Jurkat, Clone E6-1 (cell line): ENCODE measurements at regions not wholly inside any gene's neighbourhood (a gene's known extent, or its start where the extent isn't known, plus 50 kb on each side); places are given as distances from the start of the nearest gene placed in this dataset.
"Not testable (repeated sequence)": the region's sequence is repeated elsewhere in the genome, so short reads cannot be mapped to it uniquely, and the experiment has no call there.

Experiments
- DNase-seq: peaks from one replicate; pipeline ENCODE4 v3.0.0-alpha.2; 2011; ENCODE audit warnings: low read depth, low spot score
- H3K4me3 ChIP-seq: 2 replicates; pipeline ENCODE4 v1.5.1; 2011; ENCODE audit warnings: mild to moderate bottlenecking, low read length, control low read depth, moderate library complexity

DNA sequence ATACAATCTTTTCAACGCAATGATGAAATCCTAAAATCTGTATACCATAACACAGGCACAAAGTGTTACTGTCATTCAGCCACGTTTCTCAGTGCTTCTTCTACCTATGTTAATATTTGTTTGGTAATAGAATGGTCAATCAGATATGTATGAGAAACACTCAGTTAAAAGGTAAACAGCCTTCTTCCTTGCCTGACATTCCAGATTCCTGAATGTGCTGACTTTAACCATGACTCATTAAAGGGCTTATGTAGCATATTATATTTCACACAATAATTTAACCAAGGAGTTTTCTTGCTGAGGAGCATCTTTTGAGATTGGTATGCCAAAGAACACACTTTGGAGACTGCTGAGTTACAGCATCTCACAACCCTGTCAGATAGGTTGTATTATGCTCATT, 187.6 kb downstream of the CETN3 start:
- DNase-seq, result no peak
- no peak overlapping the region for H3K4me3 ChIP-seq

DNA sequence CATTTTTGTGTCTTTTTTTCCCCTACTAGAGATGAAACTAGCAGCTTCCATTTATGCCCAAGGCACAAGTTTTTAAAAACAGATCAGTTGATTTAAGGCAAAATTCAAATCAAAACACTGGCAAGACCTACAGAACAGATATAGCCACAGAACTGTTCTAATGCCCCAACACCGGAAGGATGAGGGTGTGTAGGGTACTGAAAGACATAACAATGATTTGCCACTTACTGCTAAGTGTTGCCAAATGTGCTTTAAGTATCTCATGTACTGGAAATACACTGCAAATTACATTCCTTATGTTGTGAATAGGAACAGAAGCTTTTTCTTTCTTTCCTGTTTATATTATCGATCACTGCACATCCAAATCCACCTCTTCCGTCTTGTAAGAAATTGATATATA, 189.0 kb downstream of the CETN3 start:
- DNase-seq, result no peak
- H3K4me3 ChIP-seq, result no peak overlapping the region

DNA sequence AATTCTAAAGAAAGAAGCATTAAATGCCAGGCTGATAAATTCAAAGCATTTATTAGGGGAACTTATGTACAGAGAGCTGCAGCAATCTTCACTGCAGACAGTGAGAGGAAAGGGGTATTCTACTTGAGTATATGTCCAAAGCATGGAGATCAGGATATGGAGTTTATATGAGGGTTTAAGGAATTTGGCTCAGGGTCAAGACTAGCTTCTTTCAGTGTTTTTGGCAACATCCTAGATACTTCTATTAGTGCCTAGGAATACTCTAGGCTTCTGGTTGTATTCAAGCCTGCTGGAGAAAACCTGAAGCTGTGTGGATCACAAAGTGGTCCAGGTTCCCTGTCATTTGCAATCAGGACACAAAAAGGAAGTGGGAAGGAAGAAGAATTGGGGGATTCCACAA, 194.6 kb downstream of the CETN3 start:
- H3K4me3 ChIP-seq, result no peak overlapping the region
- DNase-seq, result no peak

DNA sequence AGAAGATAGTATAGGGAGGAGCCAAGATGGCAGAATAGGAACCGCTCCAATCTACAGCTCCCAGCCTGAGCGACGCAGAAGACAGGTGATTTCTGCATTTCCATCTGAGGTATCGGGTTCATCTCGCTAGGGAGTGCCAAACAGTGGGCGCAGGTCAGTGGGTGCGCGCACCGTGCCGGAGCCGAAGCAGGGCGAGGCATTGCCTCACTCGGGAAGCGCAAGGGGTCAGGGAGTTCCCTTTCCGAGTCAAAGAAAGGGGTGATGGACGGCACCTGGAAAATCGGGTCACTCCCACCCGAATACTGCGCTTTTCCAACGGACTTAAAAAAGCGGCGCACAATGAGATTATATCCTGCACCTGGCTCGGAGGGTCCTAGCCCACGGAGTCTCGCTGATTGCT, 201.2 kb downstream of the CETN3 start:
- H3K4me3 ChIP-seq, result not testable (repeated sequence)

DNA sequence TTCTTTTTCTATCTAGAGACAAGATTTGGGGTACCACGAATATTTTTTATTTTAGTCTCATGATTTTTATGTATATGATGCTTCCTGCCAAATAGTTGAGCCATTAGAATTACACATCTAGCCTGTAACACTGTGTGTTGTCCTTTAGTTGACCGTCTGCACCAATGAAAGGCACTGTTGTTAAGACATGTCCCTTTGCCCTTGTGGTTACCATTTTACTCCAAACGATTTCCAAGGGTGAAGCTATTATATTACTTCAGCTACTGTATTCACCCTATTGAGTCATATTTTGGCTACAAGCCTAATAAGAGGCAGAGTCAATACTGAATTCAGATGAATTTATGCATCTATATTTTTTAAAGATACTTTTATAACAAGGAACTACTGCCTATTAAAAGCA, 207.6 kb downstream of the CETN3 start:
- no peak overlapping the region for H3K4me3 ChIP-seq
- no peak for DNase-seq

More for the DNA sequence above, 201.2 kb downstream of the CETN3 start:
- DNase-seq, result not testable (repeated sequence)

DNA sequence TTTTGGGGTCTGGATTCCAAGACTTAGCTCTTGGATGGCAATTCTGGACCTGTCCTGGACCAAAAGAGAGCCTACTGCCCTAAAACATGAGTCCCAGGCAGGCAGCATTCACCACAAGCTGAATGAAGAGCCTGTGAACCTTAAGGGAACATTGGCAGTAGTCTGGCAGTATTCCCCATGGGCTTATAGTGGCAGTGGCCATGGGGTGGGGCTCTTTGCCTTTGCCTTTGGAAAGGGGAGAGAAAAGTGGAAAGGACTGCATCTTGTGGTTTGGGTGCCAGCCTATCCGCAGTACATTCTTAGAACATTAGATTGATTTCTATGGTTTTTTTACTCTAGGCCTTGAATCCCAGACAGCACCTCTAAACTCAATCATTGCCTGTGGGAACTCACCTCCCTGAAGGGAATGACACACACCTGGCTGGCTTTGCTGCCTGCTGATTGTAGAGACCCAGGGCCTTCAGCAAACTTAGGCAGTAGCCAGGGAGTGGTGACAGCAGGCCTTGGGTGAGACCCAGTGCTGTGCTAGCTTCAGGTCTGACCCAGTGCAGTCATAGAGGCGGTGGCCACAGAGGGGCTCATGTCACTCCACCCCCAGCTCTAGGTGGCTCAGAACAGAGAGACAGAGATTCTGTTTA, 216.3 kb downstream of the CETN3 start:
- no peak overlapping the region for H3K4me3 ChIP-seq
- no peak for DNase-seq

DNA sequence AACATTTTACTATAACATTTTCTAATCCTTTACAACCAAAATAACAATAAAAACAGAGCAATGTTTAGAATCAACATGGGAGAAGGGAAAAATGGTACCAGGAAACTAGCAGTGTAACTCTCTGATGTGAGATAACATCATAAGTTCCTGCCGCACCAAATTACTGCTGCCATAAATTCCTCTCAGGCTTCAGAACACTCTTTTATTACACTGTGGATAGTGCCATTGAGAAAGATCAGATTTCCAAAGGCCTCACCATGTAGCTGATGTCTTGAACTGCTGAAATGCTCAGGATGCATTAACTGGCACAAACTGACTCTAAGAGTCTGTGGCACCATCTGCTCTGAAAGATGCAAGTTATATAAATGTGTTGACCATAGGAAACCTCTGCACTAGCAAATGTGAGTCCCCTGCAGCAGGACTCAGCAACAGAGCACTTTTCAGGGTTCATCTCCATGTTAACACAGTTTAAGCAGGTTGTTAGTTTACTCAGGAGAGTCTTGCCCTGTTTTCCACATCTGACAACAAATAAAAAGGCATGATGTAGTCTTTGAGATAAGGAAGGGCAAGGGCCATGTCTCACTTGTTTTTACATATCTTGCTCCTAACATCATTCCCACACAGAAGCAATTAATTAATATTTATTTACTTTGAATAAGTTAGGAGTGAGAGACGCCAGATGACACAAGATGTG, 218.1 kb downstream of the CETN3 start:
- no peak for DNase-seq
- H3K4me3 ChIP-seq, result no peak overlapping the region

DNA sequence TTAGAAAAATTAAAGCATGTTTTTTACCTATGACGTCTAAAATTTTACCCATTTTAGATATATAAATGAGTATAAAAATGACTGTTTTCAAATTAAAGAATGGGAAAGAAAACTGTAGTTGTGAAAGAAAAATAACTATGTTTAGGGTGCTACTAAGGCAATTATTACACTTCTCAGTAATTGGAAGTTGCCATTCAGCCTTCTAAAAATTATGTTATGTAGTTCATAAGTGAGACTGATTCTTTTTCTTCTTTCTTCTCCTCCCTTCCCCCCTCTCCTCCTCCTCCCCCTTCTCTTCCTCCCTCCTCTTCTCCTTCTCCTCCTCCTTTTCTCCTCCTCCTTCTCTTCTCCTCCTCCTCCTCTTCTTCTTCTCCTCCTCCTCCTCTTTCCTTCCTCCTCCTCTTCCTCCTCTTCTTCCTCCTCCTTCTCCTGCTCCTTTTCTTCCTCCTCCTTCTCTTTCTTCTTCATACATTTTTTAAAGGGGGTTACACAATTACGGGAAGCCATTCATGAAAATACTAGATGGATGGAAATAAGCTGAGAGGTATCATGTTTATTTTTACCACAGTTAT, 223.6 kb downstream of the CETN3 start:
- no peak for DNase-seq
- H3K4me3 ChIP-seq, result no peak overlapping the region

DNA sequence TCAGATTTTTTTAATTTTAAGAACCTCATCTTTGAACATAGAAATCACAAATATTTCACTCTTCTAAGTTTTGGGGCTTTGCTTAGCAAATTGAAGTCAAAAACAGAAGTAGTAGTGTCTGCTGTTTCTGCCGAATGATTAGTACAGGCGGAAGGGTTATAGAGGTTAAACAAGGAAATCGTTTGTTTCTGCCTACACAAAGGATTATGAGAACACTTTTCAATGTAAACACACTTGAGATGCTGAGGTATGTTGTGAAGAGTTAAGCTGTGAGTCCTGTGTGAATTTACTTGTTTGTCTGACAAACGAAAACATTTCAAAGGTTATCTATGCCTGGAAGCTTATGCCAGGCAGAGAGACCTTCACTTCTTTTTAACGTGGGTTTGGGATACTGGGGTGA, 224.8 kb downstream of the CETN3 start:
- no peak for DNase-seq

DNA sequence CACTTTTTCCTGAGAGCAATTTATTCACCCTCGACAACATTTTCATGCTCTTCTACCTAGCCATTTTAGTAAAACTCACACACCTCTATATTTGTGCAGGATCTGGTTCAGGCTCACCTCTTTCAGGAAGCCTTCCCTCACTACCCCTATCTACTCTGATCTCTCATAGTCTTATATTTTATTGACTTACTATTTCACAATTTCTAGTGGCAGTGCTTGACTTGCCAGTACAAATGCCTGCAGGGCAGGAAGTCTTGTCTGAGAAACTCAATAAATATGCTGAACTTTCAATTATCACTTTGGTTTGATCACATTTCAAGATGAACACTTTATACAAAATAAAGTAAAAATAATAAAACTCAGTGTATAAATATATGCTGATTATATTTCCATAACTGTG, 226.8 kb downstream of the CETN3 start:
- H3K4me3 ChIP-seq, result no peak overlapping the region
- no peak for DNase-seq

More for the DNA sequence above, 224.8 kb downstream of the CETN3 start:
- no peak overlapping the region for H3K4me3 ChIP-seq

DNA sequence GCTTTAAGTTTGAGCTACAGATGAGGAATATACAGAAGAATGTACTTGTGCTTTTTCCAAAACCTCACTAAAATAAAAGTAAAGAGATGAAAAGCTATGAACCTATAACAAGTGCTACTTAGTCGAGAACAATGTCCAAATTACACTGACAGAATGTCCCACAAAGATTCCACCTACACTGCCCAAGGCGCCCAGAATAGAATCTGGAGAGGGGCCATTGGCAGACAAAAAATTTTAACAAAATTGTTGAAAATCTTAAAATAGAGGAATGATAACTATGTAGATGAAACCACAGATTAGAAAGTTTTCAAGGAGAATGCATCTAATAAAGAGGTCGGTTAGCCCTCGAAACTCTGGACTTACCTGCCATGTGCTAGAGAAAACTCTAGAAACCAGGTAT, 235.3 kb downstream of the CETN3 start:
- no peak overlapping the region for H3K4me3 ChIP-seq
- no peak for DNase-seq

DNA sequence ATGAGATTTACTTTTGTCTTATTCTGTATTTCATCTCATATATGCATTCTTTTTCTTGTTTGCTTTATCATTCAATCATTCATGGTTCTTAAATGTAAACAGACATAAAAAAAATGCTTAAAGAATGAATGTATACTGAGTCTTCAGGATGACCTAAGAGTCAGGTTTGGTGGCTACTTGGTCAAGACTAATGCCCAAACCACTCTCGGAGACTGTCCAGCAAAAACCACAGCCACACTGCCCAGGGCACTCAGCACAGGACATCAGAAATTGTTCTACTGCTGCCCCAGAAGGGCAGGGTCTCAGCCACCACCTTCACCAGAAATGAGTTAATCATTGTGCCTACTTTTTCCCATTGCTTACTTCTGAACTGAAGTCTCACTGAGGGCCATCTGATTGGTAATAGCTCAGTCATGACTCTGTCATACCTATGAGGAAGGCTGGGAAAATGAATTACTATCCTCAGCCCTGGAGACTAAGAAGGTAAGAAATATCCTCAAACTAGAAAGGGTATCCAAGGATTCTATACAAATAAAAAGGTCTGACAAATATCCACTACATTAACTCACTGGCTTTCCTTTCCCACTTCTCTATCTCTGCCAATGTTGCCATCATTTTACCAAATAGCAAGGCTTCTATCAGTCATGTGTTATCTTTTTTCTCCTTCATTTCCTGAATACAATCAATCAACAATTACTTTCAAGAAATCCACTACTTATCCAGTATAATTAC, 236.1 kb downstream of the CETN3 start:
- no peak for DNase-seq
- H3K4me3 ChIP-seq, result no peak overlapping the region

DNA sequence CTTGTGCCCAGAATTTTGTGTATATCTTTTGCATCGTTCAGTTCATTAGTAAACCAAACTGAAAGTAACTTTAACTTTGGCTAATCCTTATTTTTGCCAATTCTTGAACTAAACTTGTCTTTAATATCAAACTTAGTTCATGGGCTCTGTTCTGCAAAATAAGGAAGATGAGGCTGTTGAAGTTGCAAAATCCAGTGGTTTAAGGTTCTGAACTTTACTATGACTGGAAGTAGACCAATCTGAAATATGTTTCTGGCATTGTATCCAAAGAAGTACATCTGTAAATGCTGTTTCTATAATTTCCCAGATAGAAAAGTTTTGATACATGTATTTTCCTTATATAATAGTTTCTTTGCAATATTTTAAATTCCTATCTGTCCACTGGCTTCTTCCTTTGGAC, 238.1 kb downstream of the CETN3 start:
- no peak overlapping the region for H3K4me3 ChIP-seq
- DNase-seq, result no peak

DNA sequence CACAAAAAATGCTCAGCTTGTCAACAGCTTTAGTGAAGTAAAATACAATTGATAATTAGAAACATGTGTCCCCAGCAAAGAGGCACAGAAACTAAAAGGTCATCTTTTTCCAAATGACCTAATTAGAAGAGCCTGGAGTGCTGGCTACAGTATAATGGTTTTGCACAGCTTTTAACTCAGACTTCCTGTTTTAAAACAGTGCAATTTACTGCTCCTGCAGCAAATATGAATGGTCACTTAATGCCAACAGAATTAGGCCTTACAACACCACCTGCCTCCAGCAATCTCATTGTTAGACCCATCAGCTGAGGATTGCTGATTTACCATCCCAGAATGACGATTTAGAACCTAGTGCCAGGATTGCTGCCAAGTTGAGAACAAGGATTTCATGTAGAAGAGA, 239.3 kb downstream of the CETN3 start:
- no peak for DNase-seq
- no peak overlapping the region for H3K4me3 ChIP-seq

DNA sequence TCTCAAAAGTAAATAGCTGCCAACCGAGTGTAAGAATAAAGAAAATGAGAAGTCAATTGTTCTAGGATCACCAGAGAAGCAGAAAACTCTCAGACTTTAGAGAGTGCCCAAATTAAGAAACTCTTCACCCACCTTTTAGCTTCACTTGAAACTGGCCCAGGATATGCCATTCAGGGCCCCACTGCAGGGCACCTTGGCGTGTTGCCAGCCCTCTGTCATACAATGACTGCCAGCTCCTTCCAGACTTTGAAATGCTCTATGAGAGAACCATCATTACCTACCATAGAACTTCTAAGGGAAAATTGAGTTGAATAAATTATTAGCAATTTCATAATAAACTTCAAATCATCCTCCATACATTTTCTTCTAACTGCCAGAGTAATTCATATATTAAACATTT, 240.5 kb downstream of the CETN3 start:
- no peak for DNase-seq
- H3K4me3 ChIP-seq, result no peak overlapping the region

DNA sequence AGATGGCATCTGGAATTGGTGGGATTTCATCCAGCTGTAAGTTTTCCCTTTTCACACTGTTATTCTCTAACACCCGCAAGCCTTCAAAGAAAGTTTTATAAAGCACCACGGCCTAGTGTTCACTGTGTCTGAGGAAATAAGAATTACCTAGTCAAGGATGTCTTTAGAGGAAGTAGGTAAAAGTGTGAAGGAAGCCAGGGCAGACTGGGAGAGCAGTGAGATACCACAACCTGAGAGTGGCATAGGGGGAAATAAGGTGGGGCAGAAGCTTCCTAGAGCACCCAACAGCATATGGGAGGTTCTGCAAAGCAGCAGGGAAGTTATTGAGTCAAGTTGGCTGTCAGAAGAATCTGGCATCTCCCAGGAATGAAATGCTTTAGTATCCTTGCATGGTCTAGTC, 241.2 kb downstream of the CETN3 start:
- no peak for DNase-seq
- no peak overlapping the region for H3K4me3 ChIP-seq

DNA sequence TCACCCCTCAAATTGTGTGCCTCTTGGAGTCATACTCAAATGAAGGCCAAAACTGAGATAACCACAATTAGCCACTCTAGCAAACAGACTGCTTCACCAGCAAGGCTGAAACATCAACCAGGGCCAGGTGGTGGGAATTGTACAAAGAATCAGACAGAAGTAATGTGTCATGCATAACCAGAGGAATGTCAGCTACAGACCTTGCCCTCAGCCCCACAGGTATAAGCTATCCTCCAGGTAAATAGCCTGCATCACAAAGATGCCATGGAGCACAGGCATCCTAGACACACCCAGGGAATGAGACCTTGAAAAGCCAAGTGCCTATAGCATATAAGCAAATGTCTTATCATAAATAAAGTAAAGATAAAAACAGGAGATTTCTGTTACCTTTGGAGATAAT, 242.7 kb downstream of the CETN3 start:
- no peak overlapping the region for H3K4me3 ChIP-seq
- DNase-seq, result no peak

DNA sequence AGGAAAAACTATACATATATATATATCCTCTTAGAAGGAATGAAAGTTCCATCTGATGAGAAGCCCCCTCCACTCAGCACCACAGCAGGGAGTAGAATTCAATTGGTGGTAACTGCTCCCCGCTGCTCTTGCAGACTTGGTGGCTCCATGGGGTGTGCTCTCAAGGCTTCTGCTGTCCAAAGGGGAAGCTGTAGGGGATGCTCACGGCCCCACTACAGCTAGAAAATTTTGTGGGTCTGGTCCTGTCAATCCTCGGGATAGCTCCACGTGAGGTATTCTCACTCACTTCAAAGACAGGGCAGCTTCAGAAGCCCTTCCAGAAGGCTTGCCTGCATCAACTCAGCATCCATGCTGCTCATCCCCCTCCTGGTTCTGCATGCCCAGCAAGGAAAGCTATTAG, 247.2 kb downstream of the CETN3 start:
- no peak for DNase-seq
- no peak overlapping the region for H3K4me3 ChIP-seq

DNA sequence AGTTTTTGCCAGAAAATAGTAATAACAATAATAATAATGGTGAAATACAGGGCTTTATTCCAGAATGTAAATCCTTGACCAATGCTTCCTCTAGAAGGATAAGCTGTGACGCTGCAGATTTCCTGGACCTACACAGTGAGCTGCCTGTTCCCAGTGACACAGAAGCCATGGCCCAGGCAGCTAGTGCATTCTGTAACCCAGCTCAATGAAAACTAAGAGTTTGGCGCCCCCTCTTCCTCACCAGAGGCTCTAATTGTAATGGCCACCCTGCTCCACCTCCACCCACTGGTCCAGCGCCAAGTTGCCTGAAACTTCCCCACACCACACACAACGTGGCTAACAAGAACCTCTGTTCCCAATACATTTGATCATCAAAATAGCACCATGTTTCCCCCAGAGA, 248.1 kb downstream of the CETN3 start:
- no peak for DNase-seq
- H3K4me3 ChIP-seq, result no peak overlapping the region

DNA sequence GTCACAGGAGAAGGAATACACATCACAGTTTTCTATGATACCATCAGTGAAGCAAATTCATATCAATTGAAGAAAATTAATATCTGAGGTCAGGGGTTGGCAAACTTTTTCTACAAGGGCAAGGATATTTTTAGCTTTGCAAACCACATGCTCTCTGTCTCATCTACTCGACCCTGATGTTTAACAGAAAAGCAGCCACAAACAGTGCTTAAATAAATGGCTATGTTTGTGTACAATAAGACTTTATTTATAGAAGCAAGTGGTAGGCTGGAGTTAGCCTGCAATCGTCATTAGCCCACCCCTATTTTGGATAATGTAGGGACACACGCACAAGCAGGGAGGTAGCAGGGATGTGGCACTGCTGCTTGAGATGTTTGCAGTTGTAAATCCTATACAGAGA, 251.4 kb downstream of the CETN3 start:
- DNase-seq, result no peak
- H3K4me3 ChIP-seq, result no peak overlapping the region
